Limb (tissue), 2 donors: ENCODE measurements at regions not wholly inside any gene's neighbourhood (a gene's known extent, or its start where the extent isn't known, plus 50 kb on each side); places are given as distances from the start of the nearest gene placed in this dataset.

Experiments used
- DNase-seq, 2 donors: peaks; one replicate each; pipeline ENCODE4 v3.0.0-alpha.2; 2016; ENCODE audit errors: extremely low spot score in 2 of 2

DNA sequence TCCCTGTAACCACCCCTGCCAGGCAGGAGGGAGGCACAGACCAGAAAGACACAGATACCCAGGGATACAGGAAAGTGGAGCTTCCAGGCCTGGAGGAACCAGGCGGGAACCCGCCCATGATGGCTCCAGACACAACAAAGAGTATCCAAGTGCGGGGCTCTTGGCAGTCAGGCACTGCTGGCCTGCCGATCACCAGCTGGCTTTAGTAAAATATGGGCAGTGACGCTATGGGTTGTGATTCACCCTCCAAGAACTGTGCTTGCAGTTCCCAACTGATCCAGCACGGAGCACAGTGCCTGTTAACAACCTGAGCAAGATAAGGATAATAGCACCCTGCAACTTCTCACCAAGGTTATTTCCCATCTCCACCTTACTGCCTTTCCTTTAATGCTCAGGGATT, 463.3 kb downstream of the IRX1 start:
- no peak for DNase-seq

- no peak for DNase-seq
These were observed 470.1 kb downstream of the IRX1 start for GRCh38 chr5:4065472-4066320.

DNA sequence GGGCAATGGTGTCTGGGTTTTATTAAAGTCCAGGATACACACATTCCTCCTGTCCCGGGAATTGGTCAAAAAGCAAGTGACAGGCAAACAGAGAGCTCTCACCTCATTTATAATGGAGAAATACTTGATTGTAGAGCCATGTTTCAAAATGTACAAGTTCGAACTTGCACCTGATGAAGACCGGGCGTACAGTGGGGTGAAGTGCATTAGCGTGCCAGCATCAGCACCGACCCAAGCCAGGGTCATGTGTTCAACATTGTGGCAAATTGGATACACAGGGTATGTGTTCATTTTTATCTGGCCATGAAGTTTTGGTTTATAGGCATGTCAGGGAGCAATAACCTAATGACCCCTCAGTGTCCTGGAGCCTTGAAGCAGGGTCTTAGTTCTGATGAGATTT, 472.5 kb downstream of the IRX1 start:
- DNase-seq: no peak

DNA sequence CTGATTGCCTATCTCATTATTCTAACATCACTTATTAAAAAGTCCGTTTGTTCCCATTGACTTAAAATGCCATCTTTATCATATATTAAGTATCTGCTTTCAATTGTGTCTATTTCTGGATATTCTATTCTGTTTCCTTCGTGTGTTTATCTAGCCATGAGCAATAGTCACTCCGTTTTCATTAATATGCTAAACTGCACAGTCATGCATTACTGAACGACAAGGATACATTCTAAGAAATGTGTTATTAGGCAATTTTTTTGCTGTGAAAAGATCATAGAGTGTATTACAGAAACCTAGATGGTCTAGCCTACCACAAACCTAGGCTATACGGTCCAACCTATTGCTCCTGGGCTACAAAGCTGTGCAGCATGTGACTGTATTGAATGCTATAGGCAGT, 482.9 kb downstream of the IRX1 start:
- DNase-seq: no peak

DNA sequence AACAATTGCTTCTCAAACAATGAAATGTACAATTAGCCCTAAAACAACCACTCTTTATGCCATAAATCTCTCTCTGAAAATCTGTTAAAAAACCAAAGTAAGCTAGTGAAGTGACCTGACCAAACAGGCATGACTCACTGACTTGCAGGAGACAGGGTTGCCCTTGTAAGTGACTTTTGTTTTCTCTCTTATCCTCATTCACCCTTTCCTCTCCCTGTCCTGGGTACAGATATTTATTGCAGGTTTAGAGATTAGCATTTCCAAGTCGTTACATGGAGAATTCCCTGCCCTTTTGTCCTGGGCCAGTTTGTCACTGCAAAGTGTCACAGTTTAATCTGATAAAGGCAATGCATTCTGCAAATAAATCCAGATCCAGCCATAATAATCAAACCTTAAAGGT, 484.2 kb downstream of the IRX1 start:
- DNase-seq: no peak

DNA sequence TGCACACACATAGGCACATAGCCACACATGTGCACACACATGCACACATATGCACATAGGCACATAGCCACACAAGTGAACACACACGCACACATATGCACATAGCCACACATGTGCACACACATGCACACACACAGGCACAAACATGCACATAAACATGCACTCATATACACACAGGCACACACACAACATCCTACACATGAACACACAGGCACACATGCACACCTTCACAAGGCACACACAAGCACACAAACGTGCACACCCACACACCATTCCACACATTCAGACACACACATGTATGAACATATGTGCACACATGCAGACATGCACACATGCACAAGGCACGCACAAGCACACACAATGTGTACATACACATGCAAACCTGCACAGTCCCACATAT, 484.7 kb downstream of the IRX1 start:
- DNase-seq: no peak

- no peak for DNase-seq
These were observed 485.4 kb downstream of the IRX1 start for GRCh38 chr5:4081059-4081458.

DNA sequence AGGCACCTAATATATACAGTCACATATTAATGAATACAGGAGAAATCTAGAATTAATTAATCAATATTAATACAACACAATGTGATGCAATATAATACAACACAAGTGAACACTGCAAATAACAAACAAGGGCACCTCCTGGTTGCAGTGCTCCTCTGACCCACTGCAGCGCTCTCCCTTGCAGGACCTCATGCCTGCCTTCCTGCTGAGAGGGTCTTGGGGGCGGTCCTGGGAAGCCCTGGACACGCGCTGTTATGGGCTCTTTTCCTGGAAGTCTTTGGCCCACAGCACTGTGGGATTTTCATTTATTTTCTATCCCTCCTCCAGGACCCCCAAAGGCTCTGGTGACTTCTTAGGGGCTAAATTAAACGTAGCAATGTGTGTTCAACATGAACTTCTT, 485.8 kb downstream of the IRX1 start:
- DNase-seq: no peak

DNA sequence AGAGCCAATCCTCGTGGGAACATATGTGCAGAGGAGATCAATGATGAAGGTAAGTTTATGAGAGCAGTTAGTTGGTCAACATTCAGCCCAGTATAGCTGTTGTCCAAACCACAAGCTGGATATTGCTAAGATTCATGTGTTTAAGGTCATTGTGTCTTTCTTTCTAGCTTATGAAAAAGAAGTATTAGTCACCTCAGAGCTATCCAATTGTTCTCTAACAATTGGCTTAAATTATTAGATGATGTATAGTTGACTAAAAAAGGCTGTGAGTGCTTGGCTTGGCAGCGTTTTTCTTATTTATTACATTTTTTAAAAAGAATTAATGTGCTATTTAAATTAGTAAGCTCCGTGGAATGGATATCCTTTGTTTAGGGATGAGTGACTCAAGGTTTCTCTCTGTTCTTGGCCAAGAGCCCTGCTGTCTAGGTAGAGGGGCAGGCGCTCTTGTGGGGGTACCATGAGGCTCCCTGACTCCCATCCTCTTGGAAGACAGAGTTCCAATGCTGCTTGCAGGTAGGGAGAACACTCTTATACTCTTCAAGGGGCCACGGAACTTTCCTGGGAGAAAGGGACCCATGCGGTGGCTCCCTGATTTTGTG, 487.4 kb downstream of the IRX1 start:
- no peak for DNase-seq

DNA sequence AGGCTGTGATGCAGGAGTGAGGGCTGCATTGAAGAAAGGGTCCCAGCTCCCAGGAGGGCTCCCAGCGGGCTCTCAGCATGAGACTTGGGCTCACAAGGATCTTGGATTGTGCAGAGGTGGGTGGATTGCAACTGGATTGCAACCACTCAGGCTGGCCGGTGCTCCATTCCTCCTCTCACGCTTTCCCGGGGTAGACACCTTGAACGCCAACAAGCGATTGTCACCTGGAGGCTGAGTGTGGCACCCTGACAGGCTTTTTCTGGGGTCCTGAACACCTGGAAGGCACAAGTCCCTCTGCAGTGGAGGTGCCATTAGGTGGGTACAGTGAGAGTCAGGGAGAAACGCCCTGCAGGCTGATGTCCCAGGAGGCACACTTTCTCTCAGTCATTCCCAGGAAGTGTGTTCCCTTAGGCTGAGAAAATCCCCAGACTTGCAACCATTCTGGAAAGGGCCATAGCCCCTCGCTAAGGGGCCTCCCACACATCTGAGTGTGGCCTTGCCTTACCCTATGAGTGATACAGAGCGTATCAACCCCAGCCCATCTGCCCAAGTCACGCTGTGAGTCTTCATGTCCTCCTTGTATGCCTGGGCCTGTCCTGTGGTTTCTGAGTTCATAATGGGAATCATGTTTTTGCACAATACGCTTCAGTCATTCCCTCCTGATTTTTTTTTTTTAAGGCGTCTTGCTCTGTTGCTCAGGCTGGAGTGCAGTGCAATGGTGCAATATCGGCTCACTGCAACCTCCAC, 488.1 kb downstream of the IRX1 start:
- DNase-seq: no peak

DNA sequence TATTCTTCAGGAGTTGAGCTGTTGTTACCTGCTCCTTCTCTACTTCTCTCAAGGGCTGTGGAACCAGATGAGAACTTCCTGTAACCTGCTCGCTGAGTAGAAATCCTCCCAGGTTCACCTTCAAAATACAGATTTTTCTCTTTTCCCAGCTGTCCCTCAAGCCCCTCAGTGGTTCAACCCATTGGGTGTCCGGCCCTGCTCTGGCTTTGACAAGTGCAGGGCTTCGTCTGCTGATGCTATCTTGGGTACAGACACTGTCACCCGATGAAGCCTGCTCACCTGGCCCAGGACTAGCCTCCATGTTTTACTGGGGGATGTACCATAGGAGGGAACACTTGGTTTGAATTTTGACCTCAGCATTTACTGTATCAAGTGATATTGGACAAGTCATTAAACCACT, 490.4 kb downstream of the IRX1 start:
- no peak for DNase-seq

DNA sequence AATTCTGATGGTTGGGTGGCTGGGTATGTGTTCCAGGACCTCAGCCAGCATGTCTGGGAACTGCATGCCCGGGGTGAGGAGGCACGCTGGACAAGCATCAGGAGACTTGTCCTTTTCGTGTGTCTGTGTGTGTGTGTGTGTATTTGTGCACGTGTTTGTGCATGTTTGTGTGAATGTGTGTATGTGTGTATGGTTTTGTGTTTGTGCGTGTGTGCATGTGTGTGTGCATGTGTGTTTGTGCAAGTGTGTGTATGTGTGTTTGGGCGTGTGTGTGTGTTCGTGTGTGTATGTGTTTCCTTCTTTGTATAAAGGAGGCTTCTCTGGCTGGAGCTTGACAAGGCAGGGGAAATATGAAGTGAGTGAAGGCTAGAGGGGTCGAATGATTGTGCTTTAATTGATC, 491.5 kb downstream of the IRX1 start:
- no peak for DNase-seq

DNA sequence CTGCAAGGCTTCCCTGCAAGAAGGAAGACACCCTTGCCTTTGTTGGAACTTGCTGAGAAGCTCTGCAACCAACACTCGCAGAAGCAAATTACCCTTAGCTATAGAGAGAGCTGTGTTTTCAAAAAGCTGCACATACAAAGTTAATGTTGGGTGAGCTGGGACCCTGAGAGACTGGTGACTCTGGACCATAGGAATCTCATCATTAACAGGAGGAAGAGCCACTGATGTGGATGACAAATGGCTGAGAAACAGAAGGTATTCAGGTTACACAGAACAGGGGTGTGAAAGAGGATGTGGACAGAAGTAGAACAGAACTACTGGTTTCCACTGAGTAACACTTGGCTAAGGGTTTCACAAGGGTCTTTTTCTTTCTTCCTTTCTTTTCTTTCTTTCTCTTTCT, 493.5 kb downstream of the IRX1 start:
- no peak for DNase-seq

DNA sequence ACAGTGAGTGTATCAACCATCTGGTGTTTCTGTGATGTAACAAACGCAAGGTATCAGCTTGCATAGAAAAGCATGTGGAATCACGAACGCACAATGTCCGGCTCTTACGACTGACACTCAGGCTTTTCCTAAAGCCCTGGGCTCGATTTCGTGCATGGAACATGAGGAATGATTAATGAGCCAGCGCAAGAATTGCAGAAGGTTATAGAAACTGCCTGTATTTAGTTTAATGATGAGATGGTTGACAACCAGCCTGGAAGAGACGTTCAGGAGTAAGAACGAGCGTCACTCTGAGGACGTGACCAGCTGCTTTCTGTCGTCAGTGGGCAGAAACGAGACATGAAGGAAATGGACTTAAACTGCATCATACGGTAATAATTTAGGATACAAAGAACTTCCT, 497.6 kb downstream of the IRX1 start:
- no peak for DNase-seq

DNA sequence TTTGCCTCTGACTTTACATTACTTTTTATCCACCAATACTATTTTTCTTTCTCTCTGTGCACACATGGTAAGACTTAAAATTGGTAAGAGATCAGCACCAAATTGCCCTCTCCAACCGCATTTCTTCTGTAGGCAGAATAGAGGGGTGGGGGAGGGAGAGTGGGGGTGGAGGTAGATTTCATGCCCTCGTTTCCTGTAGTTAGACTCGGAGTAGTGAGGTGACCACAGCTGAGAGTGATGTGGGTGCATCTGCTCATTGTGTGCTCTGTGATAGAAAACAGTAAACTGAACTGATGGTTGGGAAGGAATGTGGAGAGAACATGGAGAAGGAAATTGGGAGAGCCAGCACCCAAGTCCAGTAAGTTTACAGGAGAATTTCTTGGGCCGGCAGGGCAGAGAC, 498.3 kb downstream of the IRX1 start:
- DNase-seq: no peak

- DNase-seq: no peak
These were observed 500.4 kb downstream of the IRX1 start for GRCh38 chr5:4095918-4096630.

DNA sequence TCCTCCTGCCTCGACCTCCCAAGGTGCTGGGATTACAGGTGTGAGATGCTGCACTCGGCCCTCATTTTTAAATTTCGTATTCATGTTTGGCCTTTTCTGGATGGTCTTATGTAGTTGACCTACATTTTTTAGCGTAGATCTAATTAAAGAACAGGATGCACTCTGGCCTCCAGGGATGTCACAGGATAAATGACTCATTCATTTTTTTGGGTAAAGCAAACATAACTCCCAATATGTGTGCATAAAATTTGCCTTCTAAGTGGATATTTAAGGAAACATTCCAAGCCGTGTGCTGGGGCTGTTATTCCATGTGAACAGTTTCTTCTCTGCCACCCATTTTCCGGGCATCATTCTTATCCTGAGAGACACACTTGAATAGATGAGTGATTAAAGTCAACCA, 501.6 kb downstream of the IRX1 start:
- no peak for DNase-seq

DNA sequence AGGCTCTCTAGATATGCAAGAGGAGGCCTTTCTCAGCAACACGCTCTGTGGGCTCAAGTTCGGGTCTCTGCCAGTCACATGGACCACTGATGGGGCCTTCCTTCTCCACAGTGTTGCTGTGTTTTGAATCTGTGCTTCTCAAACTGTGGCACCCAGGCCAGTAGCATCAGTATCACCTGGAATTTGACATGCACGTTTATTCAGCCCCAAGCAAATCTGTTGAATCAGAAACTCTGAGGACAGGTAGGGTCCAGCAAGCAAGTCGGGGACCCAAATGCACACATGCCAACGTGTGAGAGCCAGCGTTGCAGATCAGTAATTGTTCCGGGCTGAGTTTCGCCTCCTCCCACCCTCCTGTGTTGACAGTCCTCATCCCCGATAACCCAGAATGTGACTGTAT, 502.6 kb downstream of the IRX1 start:
- no peak for DNase-seq

DNA sequence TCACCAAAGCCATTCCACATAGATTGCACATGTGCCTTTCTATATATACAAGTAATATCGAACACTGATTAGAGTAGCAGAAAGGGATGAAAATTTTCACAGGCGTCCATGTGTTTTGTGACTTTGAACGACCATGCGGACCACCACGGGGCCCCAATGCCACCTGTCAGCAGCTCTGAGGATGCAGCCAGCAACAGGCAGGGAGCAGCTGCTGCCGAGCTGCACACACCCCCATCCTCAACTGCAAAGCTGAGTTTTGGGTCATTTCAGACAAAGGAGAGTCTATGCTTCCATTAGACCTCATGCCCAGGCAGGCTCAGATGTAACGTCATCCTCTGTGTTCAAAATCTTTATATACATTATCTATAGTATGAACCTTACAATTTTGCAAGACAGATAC, 503.8 kb downstream of the IRX1 start:
- DNase-seq: peak; percentile 32 to 38

- no peak for DNase-seq
These were observed 505.1 kb downstream of the IRX1 start for GRCh38 chr5:4100739-4101138.

DNA sequence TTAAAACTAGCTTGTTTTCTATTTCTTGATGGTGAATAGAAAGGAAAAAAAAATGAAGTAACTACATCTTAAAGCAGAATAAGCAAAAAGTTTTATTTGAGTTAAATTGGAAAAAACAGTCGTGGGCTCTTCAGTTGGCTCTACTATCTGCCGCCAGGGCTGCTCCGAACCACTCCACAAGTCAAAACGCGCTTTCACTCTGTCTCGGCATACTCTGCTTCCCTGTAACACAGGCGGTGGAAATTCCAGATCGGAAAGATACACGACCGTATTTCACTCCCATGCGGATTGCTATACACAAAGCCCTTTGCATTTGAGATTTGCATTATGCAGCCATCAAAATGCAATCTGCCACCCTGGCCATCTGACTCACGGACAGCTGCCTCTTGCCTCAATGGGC, 505.6 kb downstream of the IRX1 start:
- DNase-seq: no peak
